Activated CD4-positive, alpha-beta T cell treated with anti-CD3 and anti-CD28 coated beads for 24 hours (primary cell): ENCODE measurements at regions not wholly inside any gene's neighbourhood (a gene's known extent, or its start where the extent isn't known, plus 50 kb on each side); places are given as distances from the start of the nearest gene placed in this dataset.

Source experiments
- DNase-seq, 2 donors: peaks; one replicate each; pipeline ENCODE4 v3.0.0-alpha.2; 2020; ENCODE audit warnings: low read depth in 2 of 2

DNA sequence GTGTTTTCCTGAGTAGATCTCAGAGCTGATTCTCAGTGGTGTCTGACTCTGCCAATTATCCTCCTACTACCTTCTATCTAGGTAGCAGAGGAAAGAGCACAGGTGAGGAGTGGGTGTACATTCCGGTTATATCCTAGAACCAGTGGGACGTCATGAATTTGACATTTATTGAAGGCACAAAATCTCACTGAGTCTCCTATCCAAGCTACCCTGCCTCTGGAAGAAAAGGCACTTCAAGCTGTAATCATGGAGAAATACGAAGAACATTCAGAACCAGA is 952.2 kb downstream of the TUSC7 start:
- no peak for DNase-seq

DNA sequence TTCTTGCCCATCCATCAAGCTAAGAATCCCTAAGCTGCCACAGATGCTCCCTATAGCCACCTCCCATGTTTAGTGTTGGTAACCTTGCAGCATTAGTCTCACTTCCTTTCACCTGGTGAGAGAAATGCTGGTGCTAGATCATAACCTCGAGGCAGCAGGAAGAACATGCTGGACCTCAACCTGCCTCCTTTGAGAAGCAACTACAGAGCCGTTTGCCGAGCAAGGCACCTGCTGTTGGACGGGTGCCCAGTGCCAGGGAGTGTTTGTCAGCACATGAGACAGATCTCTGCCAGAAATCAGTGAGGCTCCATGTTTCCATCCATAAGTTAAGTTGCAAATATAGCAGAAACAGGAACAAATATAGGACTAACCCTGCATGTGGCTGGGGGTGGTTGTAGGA is 955.7 kb downstream of the TUSC7 start:
- no peak for DNase-seq

DNA sequence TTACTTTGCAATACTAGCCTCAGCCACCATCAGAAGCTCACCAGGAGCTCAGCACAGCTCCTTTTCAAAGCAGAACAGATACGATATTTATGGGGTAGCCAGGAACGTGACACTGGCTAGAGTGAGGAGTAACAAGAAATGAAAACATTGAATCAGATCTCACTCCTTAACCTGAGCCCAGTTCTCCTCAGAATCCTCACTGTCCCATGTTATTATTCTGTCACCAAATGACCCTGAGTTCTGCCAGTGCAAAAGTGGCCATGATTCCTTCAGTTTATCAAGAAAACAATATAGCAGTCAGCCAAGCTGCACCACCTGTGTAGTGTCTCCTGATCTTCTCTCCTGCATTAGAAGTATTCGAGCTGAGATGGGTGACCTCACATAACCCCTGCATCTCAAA is 956.7 kb downstream of the TUSC7 start:
- DNase-seq, result no peak

DNA sequence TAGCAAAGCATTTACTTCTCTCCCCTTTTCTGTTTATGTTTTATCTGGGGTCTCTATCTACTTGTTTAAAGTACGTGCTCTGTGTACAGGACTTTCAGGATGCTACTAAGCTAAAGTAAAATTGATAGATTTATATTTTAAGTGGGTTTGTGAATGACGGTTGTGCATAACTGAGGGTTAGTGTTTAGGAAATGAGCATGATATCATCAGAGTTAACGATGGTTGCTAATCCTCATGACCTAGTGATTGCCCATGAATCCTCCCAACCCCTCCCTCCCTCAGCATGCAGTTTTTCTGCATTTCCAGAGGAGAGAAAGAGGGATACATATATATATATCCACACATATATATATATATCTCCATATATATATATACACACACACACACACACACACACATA is 957.2 kb downstream of the TUSC7 start:
- no peak for DNase-seq

DNA sequence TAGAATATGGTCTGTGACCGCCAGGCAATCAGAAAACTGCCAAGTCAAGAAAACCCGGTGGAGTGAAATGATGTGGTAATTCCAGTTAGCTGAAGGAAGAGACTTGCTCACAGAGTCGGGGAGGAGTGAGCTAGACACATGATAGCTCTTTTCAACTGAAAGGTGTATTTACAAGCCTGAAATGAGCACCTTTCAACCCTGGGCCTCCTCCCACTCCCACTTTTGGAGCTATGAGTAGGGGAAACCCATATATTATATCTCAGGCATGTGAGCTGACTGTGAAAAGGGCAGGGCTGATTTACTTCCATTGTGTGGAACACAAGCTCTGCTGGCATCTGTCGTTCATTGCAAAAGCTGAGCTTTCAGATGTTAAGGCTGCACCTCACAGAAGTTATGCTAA is 960.2 kb downstream of the TUSC7 start:
- no peak for DNase-seq

DNA sequence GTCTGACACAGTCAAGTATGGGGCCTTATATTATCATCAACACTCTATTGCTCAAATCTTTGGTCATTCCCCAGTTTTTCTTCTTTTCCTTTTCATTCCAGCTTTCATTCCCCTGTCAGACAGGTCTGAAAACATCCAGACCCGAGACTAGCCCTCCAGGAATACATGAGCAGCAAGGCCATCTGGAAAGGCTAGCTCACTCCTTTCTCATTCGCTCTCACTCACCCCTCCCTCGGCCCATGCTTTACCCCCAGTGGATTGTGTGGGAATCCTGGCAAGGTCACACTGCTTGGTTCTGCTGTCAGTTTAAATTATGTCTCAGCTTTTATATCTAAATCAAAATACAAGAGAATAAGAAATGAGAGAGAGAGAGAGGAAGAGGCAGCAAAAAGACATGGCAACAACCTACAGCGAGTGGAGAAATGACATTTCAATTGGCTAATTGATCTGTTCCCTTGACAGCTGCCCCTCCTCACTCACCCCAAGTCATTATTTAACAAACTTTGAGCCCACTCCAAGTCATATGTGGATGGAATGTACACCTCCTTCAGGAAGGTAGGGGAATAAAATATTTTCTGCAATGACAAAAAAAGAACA is 962.2 kb downstream of the TUSC7 start:
- DNase-seq, result no peak

DNA sequence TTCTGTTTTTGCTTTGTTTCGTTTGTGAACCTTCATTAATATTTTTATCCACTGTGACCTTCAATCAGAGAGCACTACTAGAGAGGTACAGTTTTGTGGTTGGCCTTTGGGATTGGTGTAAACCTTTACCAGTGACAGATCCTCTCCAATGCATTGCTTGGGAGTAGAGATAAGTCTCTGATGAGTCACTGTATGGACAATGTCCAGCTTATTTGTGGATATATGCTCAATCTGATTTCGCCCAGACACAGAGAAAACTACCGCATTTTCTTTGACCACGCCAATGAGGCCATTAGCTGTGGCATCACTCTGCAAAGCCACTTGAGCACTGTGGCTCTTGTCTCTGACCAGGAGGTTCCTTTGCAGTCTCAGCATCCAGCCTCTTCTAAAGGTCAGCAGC is 964.7 kb downstream of the TUSC7 start:
- no peak for DNase-seq

DNA sequence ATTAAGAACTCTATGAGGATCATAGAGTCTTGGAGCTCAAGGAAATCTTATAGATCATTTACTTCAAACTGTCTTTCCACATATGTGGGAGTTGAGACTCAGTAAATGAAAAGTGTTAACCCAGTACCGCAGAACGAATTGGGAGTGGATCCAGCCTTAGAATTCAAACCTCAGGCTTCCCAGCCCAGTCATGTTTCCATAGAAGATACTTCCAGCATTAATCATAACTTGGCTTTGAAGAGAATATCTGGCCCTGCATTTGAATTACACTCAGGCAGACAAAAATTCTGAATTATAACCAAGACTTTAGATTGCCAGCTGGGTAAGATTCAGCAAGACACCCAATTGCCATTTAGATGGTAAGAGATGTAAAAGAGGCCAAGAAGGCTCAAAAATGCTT is 972.0 kb downstream of the TUSC7 start:
- DNase-seq, result no peak

DNA sequence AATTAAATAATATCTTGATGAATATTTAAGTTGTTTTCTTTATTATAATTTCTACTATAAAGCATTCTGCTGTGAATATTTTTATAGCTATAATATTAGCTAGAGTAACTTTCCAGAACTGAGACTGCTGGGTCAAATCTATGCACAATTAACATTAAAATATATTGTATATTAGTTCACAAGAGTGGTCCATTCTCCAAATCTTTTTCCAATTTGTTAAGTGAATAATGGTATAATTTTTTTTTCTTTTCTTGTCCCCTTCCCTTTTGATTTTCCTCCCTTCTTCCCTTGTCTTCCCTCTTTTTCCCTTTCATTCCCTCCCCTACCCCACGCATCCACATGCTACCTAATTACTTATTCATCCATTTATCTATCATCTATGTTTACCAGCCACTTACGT is 977.5 kb downstream of the TUSC7 start:
- DNase-seq, result no peak

DNA sequence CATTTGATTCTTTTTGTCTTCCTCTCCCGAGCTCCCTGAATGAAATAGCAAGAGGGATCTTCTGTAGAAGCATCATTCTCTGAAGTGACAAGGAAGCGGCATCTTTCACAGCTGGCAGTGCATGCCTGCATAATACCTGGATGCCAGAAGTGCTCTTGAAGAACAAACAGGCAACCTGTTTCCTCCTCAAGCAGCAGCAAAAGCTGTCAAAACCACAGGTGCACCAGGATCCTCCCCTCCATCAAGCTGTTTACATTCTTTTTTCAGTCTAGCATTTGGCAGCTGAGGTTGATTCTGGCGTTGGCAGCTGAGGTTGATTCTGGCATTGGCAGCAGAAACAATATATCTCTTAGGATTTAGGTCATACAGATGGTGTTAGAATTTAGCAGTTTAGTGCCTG is 979.0 kb downstream of the TUSC7 start:
- DNase-seq, result no peak

DNA sequence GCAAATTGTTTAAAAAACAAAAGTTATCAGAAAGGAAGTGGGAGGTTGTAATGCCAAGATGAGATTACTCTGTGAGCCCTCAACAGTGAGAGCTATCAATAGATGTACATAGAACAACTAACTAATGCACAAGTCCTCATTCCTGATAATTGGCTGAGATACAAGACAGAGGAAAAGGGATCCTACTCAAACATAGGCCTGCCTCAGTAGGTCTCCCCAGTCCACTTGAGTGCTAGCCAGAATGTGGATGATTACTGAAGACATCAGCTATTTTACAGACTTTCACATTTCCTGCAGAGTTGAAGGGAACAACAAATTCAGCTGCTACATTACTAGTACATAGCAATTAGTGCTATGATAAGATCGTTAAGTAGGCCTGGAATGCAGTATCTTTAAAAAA is 981.9 kb downstream of the TUSC7 start:
- DNase-seq, result no peak

DNA sequence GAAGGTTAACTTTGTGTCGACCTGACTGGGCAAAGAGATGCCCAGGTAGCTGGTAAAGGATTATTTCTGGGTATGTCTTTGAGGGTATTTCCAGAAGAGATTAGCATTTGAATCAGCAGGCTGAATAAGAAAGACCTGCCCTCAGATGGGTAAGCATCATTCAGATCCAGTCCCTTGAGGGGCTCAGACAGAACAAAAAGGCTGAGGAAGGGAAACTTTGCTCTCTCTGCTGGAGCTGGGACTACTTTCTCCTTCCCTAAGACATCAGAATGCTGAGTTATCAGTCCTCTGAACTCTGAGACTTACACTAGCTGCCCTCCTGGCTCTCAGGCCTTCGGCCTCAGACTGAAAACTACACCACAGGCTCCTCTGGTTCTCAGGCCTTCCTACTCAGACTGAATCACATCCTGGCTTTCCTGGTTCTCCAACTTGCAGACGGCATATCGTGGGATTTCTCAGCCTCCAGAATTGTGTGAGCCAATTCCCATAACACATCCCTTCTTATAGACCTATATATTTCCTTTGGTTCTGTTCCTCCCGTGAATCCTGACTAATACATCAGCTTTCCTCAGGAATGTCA is 982.9 kb downstream of the TUSC7 start:
- DNase-seq, result no peak

DNA sequence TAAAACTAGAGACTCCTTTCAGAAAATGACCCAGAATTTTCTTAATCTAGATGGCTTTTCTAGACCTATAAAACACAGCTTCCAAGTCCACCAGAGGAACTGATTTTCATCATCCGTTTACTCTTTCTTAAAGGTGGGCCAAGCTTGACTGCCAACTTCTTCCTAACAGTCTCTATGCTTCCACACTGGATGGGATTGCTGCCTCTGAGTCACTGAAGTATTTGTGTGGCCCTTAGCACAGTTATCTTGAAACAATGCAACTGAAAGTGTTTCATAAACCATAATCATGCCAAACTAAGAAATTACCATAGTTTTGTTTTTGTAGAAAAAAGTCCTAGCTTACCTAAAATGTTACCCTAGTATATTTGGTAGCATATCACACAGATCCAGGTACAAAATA is 985.7 kb downstream of the TUSC7 start:
- DNase-seq, result no peak

DNA sequence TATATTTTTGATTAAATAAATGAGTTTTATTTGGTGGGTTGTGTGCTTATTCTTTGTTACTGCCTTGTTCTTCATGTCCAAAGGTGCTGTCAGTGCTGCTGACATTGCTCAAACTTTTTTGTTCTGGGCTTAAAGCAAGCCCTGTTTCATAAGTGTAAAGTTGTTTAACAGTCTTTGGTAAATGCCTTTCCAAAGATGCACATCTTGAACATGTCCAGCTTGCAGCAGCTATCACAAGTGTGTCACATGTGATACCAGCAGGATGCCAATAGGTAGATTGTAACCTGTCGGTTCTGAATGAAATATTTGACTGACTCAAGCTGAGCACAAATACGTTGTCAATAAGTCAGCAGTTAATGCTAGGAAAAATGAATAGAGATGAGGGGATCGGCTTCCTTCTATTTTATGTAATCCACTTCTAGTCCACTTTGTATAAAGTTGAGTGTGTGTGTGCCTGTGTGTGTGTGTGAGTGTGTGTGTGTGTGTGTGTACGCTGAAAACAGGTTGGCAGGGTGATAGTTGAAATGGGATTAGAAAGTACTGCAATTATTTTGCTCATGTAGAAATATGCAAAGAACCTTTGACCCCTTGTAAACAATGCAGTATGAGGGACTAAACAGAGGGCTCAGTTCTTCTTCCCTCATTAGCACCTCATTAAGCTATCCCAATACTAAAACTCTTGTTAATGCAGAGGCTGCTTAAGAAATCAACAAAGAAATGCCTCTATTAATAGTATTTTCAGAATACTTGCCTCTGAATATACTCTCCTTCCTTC is 986.5 kb downstream of the TUSC7 start:
- DNase-seq, result no peak

DNA sequence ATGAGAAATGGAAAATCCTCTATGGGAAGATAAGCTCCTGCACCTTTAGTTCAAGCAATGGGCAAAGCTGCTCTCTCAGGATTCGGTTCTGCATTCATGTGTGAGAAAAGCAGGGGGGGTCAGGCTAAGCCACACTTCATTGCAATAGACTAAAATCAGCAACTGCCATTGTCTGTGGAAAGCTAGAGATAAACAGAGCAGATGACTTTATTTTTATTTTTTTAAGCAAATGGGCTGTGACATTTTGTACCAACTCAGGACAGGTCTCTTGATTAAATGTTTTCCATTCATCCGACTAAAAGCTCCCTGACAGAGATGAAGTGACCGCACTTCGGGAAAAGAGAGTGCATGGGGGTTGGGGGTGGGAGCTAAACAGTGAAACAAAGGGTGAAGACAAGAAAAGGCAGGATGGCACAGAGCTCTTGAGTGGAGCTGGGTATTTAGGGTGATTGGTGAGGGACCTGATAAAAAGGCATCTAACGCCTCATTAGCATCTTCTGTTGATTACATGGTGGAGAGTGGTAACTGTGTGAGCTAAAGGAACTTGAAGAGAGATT is 987.4 kb downstream of the TUSC7 start:
- no peak for DNase-seq

DNA sequence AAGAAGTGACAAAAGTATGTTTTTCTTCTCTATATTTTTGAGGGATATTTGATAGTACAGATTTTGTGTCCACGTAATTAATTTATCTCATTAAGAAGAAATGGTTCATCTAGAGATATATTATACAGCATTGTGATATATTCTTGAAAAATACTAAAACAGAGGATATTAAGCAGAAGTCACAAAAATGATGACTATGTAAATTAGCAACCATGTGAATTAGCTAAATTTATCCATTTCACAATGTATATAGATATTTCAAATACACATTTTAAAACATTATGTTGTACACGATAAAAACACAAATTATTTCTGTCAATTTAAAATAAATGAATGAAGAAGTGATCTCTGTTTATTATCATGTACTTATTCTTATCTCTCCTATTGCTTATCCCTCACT is 989.5 kb downstream of the TUSC7 start:
- DNase-seq, result no peak

DNA sequence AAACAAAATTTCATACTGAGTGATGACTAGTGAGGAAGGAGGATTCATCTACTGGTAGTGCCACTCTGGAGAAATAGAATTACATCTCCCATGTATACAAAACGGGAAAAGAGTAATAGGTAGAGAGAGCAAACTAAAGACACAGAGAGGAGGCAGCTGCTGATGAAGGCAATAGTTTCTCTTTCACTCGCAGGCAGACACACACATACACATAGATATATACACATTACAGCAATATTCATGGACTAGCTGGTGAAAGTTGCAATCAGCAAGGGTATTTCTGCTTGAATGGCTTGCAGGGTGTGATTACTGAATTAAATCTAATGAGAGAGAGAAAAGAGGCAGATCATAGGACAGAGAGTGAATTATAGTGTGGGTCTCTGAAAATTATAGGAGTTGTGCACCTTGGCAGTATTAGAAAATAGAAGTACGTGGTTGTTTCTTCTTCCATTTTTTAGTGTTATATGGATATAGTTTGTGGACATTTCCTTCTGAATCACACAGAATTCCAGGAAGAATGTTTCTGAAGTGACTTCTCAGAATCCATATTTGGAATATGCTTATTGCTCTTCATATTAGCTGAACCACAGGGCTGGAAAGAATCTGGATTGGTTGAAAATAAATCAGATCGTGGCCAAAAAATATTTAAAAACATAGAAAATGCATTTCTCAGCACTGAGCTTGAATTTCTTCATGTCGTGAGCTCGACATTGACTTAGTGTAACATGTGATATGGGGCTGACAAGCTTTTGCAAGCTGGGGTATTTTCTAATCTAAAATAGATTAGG is 991.2 kb downstream of the TUSC7 start:
- no peak for DNase-seq

DNA sequence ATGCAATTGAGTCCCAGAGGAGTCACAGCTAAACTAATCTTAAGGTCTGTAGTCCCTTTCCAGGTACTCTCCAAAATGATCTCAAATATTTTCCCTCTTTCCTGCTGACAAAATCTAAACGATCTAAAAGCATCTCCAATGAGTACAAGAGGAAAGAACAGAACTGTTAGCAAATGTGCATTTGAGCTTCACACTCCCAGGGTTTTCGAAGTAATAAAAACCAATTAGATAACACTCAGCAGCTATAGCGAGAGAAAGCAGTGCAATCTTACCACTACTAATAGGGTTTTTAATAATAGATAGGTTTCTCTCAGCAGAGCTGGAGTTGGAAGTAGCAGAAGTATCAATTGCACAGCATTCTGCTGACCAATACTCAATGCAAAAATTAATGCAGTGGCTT is 995.4 kb downstream of the TUSC7 start:
- no peak for DNase-seq

DNA sequence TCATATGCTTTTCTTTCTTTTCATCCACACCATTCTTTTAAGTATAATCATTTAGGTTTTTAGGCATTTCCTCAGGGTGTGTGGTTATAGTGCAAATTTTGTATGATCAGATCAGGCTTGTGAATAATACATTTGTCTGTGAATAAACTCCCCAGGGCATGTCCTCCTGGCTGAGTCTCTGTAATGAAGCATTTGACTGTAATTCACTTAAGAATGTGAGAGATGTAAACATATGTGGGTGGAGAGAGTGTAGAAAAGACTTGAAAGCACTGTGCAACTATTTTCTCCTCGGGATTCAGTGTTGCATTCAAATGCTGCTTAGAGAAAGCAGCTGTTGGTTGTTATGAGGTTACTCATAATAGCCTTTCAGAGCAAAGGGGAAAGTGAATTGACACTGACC is 996.5 kb downstream of the TUSC7 start:
- no peak for DNase-seq

DNA sequence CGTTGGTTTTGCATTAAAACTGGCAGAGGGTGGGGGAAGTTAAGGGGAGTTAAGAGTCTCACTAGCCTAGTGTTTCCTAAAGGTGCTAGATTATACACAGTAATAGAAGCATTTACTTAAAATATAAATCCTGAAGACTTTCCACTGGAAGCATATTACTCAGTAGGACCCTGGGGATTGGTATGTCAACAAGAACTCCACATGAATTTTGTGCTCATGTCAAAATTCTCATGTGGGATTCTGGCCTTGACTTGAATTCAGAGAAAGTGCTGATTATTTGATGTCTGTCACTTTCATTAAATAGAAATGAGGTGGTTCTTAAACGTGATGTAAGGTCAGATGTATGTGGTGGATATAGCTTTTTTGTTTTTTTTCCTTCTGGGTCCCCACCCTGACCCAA is 997.2 kb downstream of the TUSC7 start:
- no peak for DNase-seq

DNA sequence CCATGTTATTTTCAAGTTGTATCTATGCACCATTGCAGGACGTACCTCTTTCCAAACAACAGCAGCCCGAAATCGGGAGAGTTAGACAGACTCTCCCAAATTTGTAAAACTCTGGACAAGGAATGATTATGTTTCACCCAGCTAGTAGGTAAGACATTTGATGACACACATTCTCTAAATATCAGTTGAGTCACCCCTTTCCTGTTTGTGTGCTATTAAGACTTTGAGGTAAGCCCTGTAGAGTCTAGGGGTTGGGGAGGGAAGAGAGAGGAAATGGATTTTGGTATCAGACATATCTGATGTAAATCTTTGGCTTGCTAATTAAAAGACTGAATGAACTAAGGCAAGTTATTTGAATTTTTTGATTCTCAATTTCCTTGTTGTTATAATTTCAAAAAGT is 999.0 kb downstream of the TUSC7 start:
- DNase-seq, result no peak

DNA sequence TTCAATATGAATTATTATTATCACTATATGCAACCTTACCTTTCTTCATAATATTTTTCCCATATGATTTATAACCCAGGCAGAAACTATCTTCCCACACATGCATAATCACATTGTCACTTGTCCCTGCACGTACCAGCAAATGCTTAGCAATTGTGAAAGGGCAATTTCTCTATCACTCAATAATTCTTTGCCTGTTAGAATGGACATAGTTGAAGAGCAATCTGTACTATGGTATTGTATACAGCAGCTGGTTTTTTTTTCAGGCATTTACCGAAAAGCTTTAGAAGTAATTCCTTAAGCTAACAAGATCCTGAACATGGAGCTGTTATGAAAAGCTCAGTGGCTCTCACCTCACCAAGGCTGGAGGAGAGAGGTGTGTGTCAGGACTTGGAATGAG is 999.5 kb downstream of the TUSC7 start:
- DNase-seq, result no peak

DNA sequence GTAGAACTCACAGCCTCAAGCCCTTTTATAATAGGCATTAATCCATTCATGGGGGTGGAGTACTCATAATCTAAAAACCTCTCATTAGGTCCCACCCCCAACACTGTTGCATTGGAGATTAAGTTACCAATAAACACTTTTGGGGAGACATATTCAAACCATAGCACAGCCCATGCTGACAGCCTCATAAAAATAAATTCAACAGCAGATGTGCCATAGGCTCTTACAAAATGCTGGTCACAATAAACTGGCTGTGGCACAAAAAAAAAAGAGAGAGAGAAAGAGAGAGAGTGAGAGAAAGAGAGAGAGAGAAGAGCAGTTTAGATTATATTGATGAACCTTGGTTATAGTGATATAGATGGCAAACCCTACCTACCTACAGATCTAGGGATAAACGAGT is 1000.9 kb downstream of the TUSC7 start:
- DNase-seq, result no peak
